HEK293 (cell line): ENCODE measurements at regions not wholly inside any gene's neighbourhood (a gene's known extent, or its start where the extent isn't known, plus 50 kb on each side); places are given as distances from the start of the nearest gene placed in this dataset.

Source experiments
- CTCF ChIA-PET: fragments of 350-600 bp; formaldehyde crosslinking; extraction: SDS; loops from one replicate; lab custom pipeline; 2021; ENCODE audit warnings: antibody characterized with exemption; lab: Yijun Ruan, JAX
- POLR2A ChIA-PET: fragments of 300-600 bp; formaldehyde crosslinking; extraction: SDS; loops from one replicate; lab custom pipeline; 2020; ENCODE audit warnings: antibody characterized with exemption, inconsistent platforms; lab: Yijun Ruan, JAX
- H3K27ac ChIP-seq: fragments of 200-500 bp; sonication (Bioruptor generic); 2 replicates; pipeline ENCODE4 v1.5.1; 2014; ENCODE audit warnings: low read depth, low read length, control low read depth, inconsistent platforms; ENCODE audit errors: extremely low read depth
- H3K36me3 ChIP-seq, 2 experiments: fragments of 200-500 bp in 1 of 2; sonication (Bioruptor generic) in 1 of 2; 1 replicate in 1 of 2; 2 replicates in 1 of 2; pipeline ENCODE4 v1.5.1; 2014 to 2017; ENCODE audit warnings: inconsistent platforms in 2 of 2, low read length in 2 of 2; ENCODE audit not compliant: control insufficient read depth in 2 of 2, insufficient read depth in 1 of 2
- H3K4me1 ChIP-seq: fragments of 200-500 bp; sonication (Bioruptor generic); 2 replicates; pipeline ENCODE4 v1.5.1; 2014; ENCODE audit warnings: mild to moderate bottlenecking, low read length, inconsistent platforms; ENCODE audit not compliant: control insufficient read depth, insufficient read depth
- H3K4me3 ChIP-seq: 2 replicates; pipeline ENCODE4 v1.5.1; 2011; ENCODE audit warnings: low read depth, mild to moderate bottlenecking, control low read depth, low read length, moderate library complexity
- H3K9me3 ChIP-seq: fragments of 200-500 bp; sonication (Bioruptor generic); 2 replicates; pipeline ENCODE4 v1.5.1; 2014; ENCODE audit warnings: low read depth, low read length, inconsistent platforms; ENCODE audit not compliant: control insufficient read depth, insufficient read depth
- AEBP2 ChIP-seq: fragments of 450-650 bp; formaldehyde crosslinking; IDR thresholded peaks from 2 replicates; pipeline ENCODE4 v1.5.1; 2016; ENCODE audit warnings: missing biosample characterization, missing genetic modification characterization, borderline replicate concordance
- HOXD13 ChIP-seq: sonication (generic); formaldehyde crosslinking; IDR thresholded peaks from 2 replicates; pipeline ENCODE4 v1.8.0; 2022; ENCODE audit warnings: missing genetic modification reagents, borderline replicate concordance
- MYNN ChIP-seq: fragments of 450-650 bp; formaldehyde crosslinking; IDR thresholded peaks from 2 replicates; pipeline ENCODE4 v1.5.1; 2016; ENCODE audit warnings: missing biosample characterization, missing genetic modification characterization, borderline replicate concordance
- OSR2 ChIP-seq: fragments of 450-650 bp; formaldehyde crosslinking; IDR thresholded peaks from 2 replicates; pipeline ENCODE4 v1.5.1; 2016; ENCODE audit warnings: missing biosample characterization, missing genetic modification characterization
- PRDM1 ChIP-seq: fragments of 450-650 bp; formaldehyde crosslinking; IDR thresholded peaks from 2 replicates; pipeline ENCODE4; 2016; ENCODE audit warnings: missing biosample characterization, missing genetic modification characterization
- REPIN1 ChIP-seq: fragments of 450-650 bp; formaldehyde crosslinking; IDR thresholded peaks from 2 replicates; pipeline ENCODE4 v1.5.1; 2017; ENCODE audit warnings: missing biosample characterization, missing genetic modification characterization, low read depth
- TCF7L2 ChIP-seq: IDR thresholded peaks from 2 replicates; pipeline ENCODE4 v1.6.1; 2011; ENCODE audit warnings: low read depth, mild to moderate bottlenecking, inconsistent platforms, low read length, moderate library complexity, borderline replicate concordance
- ZBTB26 ChIP-seq: fragments of 450-650 bp; formaldehyde crosslinking; optimal IDR thresholded peaks from 2 replicates; pipeline ENCODE3; 2016; ENCODE audit warnings: missing biosample characterization, mild to moderate bottlenecking, missing genetic modification characterization
- ZFP37 ChIP-seq: fragments of 450-650 bp; formaldehyde crosslinking; IDR thresholded peaks from 2 replicates; pipeline ENCODE4 v1.5.1; 2016; ENCODE audit warnings: missing biosample characterization, missing genetic modification characterization
- ZNF10 ChIP-seq: fragments of 450-650 bp; formaldehyde crosslinking; IDR thresholded peaks from 2 replicates; pipeline ENCODE4 v1.5.1; 2017; ENCODE audit warnings: missing biosample characterization, missing genetic modification characterization
- ZNF148 ChIP-seq: fragments of 450-650 bp; formaldehyde crosslinking; IDR thresholded peaks from 2 replicates; pipeline ENCODE4 v1.5.0; 2017; ENCODE audit warnings: missing biosample characterization, missing genetic modification characterization, borderline replicate concordance
- ZNF211 ChIP-seq: fragments of 450-650 bp; formaldehyde crosslinking; IDR thresholded peaks from 2 replicates; pipeline ENCODE4 v1.5.1; 2016; ENCODE audit warnings: low read depth, missing biosample characterization, missing genetic modification characterization
- ZNF23 ChIP-seq: fragments of 450-650 bp; formaldehyde crosslinking; IDR thresholded peaks from 2 replicates; pipeline ENCODE4 v1.5.1; 2016; ENCODE audit warnings: missing biosample characterization, missing genetic modification characterization, borderline replicate concordance
- ZNF311 ChIP-seq: fragments of 450-650 bp; formaldehyde crosslinking; IDR thresholded peaks from 2 replicates; pipeline ENCODE4 v1.5.1; 2017; ENCODE audit warnings: missing biosample characterization, missing genetic modification characterization, borderline replicate concordance
- ZNF324 ChIP-seq: fragments of 450-650 bp; formaldehyde crosslinking; IDR thresholded peaks from 2 replicates; pipeline ENCODE4 v1.5.1; 2016; ENCODE audit warnings: missing biosample characterization, missing genetic modification characterization
- ZNF501 ChIP-seq: fragments of 450-650 bp; formaldehyde crosslinking; IDR thresholded peaks from 2 replicates; pipeline ENCODE4 v1.5.1; 2016; ENCODE audit warnings: missing biosample characterization, missing genetic modification characterization
- ZNF658 ChIP-seq: fragments of 450-650 bp; formaldehyde crosslinking; IDR thresholded peaks from 2 replicates; pipeline ENCODE4; 2016; ENCODE audit warnings: missing biosample characterization, missing genetic modification characterization
- ZNF660 ChIP-seq: fragments of 450-650 bp; IDR thresholded peaks from 2 replicates; pipeline ENCODE4 v1.5.1; 2018; ENCODE audit warnings: missing biosample characterization, mild to moderate bottlenecking, missing genetic modification characterization
- ZNF701 ChIP-seq: fragments of 450-650 bp; formaldehyde crosslinking; IDR thresholded peaks from 2 replicates; pipeline ENCODE4 v1.5.1; 2016; ENCODE audit warnings: missing biosample characterization, missing genetic modification characterization
- ZNF704 ChIP-seq: fragments of 450-650 bp; formaldehyde crosslinking; IDR thresholded peaks from 2 replicates; pipeline ENCODE4 v1.5.1; 2016; ENCODE audit warnings: missing biosample characterization, missing genetic modification characterization

GRCh38 chrX:867502-867901 lies 236.9 kb downstream of the SHOX start:
- ChIA-PET POLR2A (no interaction called here), CTCF (no interaction called here)
- Histone ChIP-seq H3K27ac (no peak overlapping the region), H3K4me3 (no peak overlapping the region), H3K36me3 (no peaks in the 10 kb centered on the region), H3K4me1 (no peaks in the 10 kb centered on the region), H3K9me3 (no peaks in the 10 kb centered on the region)
- TF ChIP-seq AEBP2 = no peak
- no peak for TF ChIP-seq ZNF311 (tag by site-specific recombination)
- no peak for TF ChIP-seq REPIN1 (tag by site-specific recombination)
- TF ChIP-seq ZNF23 (tag by site-specific recombination) = no peak
- TF ChIP-seq ZFP37 (tag by site-specific recombination) = no peak
- TF ChIP-seq TCF7L2 = no peak
- TF ChIP-seq ZBTB26 (tag by site-specific recombination) = no peak
- TF ChIP-seq ZNF324 (tag by site-specific recombination) = no peak
- no peak for TF ChIP-seq ZNF501 (tag by site-specific recombination)
- no peak for TF ChIP-seq ZNF10

GRCh38 chrX:866441-866990 lies 235.9 kb downstream of the SHOX start:
- TF ChIP-seq ZNF704 (no peak), ZNF658 (tag by site-specific recombination) (no peak), ZNF660 (tag by site-specific recombination) (no peak), ZNF701 (tag by site-specific recombination) (no peak), ZNF148 (tag by site-specific recombination) (no peak), HOXD13 (CRISPR knock-in tag) (no peak), ZFP37 (tag by site-specific recombination) (no peak), OSR2 (tag by site-specific recombination) (no peak), MYNN (tag by site-specific recombination) (no peak), ZNF211 (tag by site-specific recombination) (no peak), PRDM1 (no peak)
- no peak overlapping the region for H3K27ac ChIP-seq
- no peaks in the 10 kb centered on the region for H3K36me3 ChIP-seq
- no peaks in the 10 kb centered on the region for H3K4me1 ChIP-seq
- ChIA-PET POLR2A (no interaction called here), CTCF (no interaction called here)
- H3K9me3 ChIP-seq = no peaks in the 10 kb centered on the region
- H3K4me3 ChIP-seq = no peak overlapping the region
